ENCODE measurements at regions not wholly inside any gene's neighbourhood (a gene's known extent, or its start where the extent isn't known, plus 50 kb on each side); places are given as distances from the start of the nearest gene placed in this dataset.

DNA sequence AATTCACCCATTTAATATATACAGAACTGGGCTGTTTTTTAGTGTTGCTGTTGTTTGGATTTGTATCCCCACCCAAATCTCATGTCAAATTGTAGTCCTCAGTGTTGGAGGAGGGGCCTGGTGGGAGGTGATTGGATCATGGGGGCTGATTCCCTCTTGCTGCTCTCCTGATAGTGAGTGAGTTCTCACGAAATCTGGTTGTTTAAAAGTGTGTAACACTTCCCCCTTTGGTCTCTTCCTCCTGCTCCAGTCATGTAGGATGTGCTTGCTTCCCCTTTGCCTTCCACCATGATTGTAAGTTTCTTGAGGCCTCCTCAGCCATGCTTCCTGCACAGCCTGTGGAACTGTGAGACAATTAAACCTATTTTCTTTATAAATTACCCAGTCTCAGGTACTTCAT lies 141.6 kb upstream of the AADAT start:
- DNase-seq (ENCODE audit: extremely low read depth, low read depth) = no peak
- TF ChIP-seq, protein P1, sequence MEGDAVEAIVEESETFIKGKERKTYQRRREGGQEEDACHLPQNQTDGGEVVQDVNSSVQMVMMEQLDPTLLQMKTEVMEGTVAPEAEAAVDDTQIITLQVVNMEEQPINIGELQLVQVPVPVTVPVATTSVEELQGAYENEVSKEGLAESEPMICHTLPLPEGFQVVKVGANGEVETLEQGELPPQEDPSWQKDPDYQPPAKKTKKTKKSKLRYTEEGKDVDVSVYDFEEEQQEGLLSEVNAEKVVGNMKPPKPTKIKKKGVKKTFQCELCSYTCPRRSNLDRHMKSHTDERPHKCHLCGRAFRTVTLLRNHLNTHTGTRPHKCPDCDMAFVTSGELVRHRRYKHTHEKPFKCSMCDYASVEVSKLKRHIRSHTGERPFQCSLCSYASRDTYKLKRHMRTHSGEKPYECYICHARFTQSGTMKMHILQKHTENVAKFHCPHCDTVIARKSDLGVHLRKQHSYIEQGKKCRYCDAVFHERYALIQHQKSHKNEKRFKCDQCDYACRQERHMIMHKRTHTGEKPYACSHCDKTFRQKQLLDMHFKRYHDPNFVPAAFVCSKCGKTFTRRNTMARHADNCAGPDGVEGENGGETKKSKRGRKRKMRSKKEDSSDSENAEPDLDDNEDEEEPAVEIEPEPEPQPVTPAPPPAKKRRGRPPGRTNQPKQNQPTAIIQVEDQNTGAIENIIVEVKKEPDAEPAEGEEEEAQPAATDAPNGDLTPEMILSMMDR (IDR thresholded peaks at IDR 0.05; ENCODE audit: low read depth, low read length, missing control alignments) = no peak
- H3K4me3 ChIP-seq (replicated peaks; ENCODE audit: low read depth, low read length) = no peak overlapping the region

DNA sequence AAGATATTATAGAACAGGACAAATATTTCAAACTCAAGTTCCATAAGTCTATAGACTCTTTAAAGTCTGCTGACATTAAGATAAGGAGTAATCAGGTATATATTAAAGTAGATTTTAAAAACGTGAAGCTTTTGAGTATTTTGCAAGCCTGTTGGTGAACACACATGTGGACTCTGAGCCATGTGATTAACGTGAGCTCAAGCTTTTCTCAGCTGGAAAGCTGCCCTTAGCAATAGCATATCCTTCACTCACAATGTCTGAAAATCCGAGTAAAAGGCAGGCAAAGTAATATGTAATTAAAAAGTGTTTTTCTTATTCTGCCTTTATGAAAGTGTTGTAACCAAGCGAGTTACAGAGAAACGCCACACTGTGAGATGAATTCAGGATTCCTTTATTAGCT lies 140.5 kb upstream of the AADAT start:
- no peak for DNase-seq (ENCODE audit: extremely low read depth, low read depth)
- TF ChIP-seq, protein P1 (IDR thresholded peaks at IDR 0.05; ENCODE audit: low read depth, low read length, missing control alignments) = no peak
- H3K4me3 ChIP-seq (replicated peaks; ENCODE audit: low read depth, low read length) = no peak overlapping the region

DNA sequence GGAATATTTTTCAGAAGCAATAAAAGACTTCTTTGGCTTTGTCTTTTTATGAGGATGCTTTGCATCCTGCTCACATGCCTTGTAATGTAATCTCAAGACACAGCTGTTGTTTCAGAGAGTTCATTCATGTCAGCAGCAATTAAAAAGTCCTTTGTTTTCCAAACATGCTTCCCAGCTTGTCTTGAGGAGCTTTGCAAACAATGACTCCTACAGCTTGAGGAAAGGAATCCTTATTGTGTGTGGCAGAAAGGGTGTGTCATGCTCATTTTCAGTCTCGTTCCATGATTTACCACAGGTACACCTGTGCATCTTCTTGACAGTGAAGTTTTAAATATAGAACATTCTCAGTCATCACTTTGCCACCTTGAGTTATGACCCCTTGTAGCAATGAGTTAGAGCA lies 139.2 kb upstream of the AADAT start:
- TF ChIP-seq, protein P1 (IDR thresholded peaks at IDR 0.05; ENCODE audit: low read depth, low read length, missing control alignments) = no peak
- DNase-seq (ENCODE audit: extremely low read depth, low read depth) = no peak
- no peak overlapping the region for H3K4me3 ChIP-seq (replicated peaks; ENCODE audit: low read depth, low read length)

DNA sequence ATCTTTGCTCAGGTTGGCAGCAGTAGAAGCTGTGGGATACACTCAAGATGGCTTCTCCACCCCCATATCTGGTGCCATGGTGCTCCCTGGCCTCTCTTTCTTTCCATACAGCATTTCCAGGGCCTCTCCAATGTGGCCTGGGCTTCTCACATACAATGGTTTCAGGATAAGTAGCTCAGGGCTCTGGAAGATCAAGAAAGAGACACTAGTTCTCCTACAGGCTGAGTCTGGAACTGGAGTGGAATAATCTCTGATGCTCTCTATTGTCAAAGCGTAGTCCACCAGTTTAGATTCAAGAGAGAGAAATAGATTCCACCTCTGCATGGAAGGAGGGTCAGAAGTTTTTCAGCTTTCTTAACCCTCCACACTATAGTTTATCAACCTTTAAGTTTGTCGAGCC lies 138.2 kb upstream of the AADAT start:
- no peak for DNase-seq (ENCODE audit: extremely low read depth, low read depth)
- no peak overlapping the region for H3K4me3 ChIP-seq (replicated peaks; ENCODE audit: low read depth, low read length)
- TF ChIP-seq, protein P1 (IDR thresholded peaks at IDR 0.05; ENCODE audit: low read depth, low read length, missing control alignments) = no peak

DNA sequence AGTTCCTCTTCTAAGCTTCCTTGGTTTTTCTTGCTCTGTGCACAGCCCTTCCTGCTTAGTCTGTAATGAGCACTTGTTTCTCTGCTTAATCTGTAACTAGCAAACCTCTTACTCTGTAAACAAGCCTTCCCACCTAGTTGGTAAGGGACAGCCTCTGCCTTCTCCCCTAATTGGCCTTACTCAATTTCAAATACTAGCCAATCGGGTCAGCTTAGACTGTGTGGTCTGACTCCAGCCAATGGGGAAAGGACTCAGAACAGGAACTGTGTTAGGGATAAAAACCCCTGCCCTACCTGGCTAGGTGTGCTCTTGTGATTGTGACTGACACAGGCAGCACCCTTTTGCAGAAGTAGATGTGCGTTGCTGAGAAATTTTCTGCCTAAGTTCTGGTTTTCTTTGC lies 136.5 kb upstream of the AADAT start:
- DNase-seq (ENCODE audit: extremely low read depth, low read depth) = no peak
- no peak overlapping the region for H3K4me3 ChIP-seq (replicated peaks; ENCODE audit: low read depth, low read length)
- TF ChIP-seq, protein P1 (IDR thresholded peaks at IDR 0.05; ENCODE audit: low read depth, low read length, missing control alignments) = no peak

DNA sequence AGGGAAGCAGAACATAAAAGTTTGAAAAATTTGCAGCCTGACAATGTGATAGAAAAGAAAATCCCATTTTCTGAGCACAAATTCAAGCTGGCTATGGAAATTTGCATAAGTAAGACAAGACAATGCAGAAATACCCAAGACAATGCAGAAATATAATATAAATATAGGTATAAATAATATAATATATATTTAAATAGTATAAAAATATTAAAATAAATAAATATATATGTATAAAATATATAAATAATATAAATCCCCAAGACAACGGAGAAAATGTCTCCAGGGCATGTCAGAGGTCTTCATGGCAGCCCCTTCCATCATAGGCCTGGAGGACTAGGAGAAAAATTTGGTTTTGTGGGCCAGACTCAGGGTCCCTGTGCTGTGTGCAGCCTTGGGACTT lies 125.0 kb upstream of the AADAT start:
- no peak overlapping the region for H3K4me3 ChIP-seq (replicated peaks; ENCODE audit: low read depth, low read length)
- TF ChIP-seq, protein P1 (IDR thresholded peaks at IDR 0.05; ENCODE audit: low read depth, low read length, missing control alignments) = no peak
- no peak for DNase-seq (ENCODE audit: extremely low read depth, low read depth)

DNA sequence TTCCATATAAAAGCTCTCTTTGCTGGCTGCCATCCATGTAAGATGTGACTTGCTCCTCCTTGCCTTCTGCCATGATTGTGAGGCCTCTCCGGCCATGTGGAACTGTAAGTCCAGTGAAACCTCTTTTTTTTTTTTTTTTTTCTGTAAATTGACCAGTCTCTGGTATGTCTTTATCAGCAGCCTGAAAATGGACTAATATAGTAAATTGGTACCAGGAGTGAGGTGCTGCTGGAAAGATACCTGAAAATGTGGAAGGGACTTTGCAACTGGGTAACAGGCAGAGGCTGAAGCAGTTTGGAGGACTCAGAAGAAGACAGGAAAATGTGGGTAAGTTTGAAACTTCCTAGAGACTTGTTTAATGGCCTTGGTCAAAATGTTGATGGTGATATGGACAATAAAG lies 124.3 kb upstream of the AADAT start:
- TF ChIP-seq, protein P1 (IDR thresholded peaks at IDR 0.05; ENCODE audit: low read depth, low read length, missing control alignments) = no peak
- no peak overlapping the region for H3K4me3 ChIP-seq (replicated peaks; ENCODE audit: low read depth, low read length)

More for the DNA sequence above, 124.3 kb upstream of the AADAT start:
- no peak for DNase-seq (ENCODE audit: extremely low read depth, low read depth)

All from HFF-Myc (cell line).